NAMALWA (cell line): ENCODE measurements at regions not wholly inside any gene's neighbourhood (a gene's known extent, or its start where the extent isn't known, plus 50 kb on each side); places are given as distances from the start of the nearest gene placed in this dataset.
"Not testable (repeated sequence)": the region's sequence is repeated elsewhere in the genome, so short reads cannot be mapped to it uniquely, and the experiment has no call there.

Experiments
- DNase-seq: peaks from one replicate; pipeline ENCODE4 v3.0.0-alpha.2; 2015; ENCODE audit warnings: low spot score

DNA sequence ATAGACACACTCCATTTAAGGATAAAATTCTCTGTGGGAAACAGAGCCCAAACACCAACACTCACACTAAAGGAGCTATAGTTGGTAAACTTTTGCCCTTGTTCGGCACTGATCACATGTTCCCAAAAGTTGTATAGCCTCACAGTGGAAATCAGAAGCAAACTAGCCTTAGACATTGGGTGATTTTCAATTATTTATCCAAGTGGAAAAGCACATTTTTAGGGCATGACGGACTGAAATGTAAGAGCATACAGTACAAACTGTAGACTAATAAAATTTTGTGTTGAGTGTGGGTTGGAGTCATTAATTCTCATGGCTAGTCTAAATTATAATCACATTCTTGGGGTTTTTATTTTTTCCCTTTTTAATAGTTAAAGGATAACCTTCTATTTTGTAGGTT is 202.4 kb downstream of the MOXD1 start:
- no peak for DNase-seq

DNA sequence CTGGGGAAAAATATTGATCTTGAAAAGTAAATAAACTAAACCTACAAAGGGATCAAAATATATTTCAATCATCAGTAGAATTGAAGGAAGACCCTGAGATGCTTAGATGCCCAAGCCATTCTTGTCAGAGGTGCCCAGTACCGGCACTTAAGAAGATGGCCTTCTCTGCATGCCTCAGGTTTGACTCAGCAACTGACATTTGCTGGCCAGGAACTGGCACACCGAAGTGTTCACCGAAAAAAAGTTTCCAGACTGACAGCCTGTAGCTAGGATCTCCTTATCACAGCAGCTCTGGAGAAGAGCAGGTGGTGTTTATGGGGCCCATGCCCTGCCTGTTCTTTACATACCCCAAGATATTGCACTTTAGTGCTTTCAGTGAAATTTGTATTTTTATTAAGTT is 203.2 kb downstream of the MOXD1 start:
- DNase-seq: no peak

DNA sequence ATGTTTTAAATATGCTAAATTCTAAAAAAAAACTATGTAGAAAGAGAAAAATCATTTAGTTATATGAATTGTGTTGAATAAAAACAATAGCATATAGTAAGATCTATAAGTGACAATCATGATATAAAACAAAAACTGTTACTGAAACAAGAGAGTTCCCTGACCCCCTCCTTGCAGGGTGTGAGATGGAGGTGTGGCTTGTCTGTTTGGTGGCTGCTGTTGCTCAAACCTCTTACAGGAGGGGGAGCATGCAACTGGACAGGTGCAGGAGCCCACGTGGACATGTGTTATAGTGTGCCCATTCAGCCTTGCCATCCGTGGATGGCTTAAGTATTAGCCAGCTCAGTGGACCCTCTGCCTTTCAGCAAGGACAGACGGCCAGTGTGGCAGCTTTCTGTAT is 206.7 kb downstream of the MOXD1 start:
- DNase-seq: no peak

DNA sequence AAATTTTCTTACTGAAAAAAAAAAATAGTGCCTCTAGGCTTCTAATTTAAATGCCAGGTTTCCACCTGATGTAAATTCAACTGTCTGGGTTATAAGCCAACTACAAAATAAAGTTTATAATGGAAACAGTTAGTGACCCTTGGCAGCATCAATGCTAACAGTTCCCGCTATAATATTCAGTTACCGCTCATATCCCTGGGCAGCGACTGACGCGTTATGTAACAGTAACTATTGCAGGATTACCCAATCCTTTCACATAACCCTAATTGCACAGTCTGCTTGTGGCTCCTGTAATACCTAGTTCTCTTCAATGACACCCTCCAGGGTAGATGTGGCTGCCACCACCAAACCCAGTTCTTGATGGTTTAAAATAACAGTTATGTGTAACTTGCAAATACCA is 208.6 kb downstream of the MOXD1 start:
- DNase-seq: no peak

DNA sequence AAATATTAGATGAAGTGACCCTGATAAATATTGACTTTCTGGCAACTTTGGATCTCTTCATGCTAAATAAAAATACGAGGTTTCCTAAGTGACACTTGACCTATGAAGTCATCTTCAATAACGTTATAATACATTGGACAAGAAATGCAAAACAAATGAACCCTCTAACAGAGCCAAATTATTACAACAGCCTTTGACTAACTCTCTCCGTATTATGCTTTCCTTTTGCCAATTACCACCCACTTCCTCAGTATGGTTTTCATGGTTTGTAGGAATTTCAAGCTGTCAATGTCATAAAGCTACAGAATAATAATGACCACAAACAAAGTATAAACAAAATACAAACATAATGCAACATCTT is 210.5 kb downstream of the MOXD1 start:
- DNase-seq: no peak

DNA sequence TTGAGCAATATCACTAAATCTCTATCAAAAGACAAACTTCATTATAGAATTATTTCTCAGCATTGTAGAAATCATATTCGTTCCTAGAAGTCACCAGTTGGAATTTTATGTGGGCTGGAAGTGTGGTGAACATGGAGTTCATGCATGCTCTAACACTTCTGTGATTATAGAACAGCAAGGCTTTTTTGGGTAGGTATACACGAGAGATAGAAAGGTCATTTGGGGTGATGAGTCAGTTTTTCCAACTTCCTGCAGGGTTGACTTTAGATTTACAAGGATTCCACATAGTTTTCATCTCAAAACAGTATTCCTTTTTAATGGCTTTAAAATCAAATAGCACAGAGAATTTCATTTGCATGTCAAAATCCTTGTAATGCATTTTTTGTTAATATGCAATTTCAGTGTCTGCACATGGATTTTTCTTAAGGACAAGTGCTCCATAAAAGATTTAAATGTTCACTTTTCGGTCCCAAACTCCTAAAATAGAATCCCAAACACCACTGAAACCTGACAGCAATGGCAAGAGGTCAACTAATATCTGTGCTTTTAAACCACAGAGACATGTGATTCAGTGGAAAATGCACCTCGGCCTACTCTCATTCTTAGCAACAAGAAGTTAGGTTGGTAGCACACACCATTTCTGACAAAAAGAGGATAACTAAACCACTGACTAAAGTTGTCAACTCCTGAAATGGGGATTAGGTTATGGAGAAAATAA is 211.0 kb downstream of the MOXD1 start:
- no peak for DNase-seq

DNA sequence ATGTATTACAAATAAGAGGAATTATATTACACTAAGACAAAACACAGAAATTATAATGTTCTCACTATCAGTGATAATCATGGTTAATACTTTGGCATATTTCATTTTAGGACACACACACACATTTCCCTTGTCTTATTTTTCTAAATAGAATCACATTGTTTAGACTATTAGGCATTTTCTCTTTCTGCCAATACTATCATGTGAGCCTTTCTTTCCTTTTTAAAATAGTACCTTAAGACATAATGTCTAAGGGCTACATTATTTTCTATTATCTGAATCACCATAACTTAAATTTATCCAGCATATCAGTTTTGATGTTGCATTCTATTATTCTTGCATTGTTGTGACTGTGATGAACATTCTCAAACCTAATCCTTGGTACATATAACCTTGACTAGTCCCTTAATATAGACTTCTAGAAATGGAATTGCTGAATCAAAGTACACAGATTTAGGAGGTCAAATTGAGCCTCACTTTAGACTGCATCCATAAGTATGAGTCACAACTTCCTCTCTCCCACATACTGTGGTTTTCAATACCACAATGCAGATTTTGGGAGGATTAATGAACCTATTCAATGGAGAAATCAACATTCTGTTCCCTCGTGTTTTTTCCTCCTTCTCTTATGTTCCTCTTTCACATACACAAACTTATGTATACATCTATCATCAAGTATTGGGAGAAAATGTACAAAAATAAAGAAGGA is 212.6 kb downstream of the MOXD1 start:
- no peak for DNase-seq

DNA sequence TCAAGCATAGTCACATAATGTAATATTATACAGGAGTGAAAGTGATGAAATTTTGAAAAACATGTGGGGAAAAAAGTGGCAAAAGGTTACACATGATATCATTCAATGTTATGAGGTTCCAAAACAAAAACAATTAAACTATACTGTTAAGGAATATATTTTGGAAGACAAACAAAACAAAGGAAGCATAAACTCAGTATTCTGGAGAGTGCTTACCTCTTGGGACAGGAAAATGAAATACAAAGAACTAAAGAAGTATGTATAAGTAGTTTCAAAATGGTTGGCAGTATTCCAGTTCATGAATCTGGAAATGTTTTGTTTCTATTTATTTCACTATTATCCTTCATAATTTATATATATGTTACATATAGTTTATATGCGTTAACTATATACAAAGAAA is 213.5 kb downstream of the MOXD1 start:
- no peak for DNase-seq

DNA sequence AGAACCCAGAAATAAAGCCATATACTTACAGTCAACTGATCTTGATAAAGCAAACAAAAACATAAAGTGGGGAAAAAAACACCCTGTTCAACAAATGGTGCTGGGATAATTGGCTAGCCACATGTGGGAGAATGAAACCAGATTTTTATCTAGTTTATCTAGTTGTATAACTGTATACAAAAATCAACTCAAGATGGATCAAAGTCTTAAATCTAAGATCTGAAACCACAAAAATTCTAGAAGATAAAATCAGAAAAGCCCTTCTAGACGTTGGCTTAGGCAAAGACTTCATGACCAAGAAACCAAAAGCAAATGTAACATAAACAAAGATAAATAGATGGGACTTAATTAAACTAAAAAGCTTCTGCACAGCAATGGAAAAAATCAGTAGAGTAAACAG is 216.3 kb downstream of the MOXD1 start:
- not testable (repeated sequence) for DNase-seq

DNA sequence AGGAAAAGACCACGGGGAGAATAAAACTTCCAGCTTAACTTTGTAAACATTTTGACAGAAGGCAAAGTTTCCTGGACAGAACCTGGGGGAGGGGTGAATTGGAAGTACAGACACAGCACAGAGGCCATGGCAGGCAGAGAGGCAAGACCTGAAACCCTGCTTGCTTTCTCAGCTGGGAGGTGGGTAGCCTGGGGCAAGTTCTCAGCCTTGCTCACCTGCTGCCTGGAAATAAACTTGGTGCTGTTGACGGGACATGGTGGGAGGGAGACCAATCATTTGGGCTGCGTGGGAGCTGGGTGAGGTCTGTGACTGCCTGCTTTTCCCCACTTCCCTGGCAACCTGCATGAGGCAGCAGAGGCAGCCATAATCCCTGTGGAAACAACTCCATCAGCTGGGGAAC is 221.3 kb downstream of the MOXD1 start:
- no peak for DNase-seq

DNA sequence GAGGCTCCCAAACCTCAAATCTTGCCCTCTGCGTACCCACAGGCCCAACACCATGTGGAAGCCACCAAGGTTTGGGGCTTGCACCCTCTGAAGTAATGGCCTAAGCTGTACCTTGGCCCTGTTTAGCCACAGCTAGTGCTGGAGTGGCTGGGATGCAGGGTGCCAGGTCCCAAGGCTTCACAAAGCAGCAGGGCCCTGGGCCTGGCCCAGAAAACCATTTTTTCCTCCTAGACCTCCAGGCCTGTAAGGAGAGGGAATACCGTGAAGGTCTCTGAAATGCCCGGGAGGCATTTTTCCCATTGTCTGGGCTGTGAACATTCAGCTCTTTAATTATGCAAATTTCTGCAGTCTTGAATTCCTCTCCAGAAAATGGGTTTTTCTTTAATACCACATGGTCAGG is 223.7 kb upstream of the CCN2 start:
- DNase-seq: no peak

DNA sequence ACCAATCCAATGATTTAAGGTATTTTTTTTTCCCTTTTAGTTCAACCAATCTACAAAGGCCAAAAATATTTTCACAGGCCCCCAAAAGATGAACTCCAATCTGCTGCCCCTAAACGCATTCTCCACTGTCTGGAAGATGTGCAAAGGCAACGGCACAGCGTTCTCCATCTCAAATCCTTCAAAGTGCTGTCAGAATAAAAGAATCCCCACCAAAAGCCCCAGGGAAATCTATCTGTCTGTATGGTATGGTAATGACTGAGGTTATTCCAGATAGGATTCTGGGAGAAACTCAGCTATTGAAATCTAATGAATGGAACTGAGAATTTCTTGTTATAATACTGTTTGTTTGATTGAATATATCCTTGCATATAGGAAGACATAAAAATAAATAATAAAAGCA is 217.8 kb upstream of the CCN2 start:
- no peak for DNase-seq

DNA sequence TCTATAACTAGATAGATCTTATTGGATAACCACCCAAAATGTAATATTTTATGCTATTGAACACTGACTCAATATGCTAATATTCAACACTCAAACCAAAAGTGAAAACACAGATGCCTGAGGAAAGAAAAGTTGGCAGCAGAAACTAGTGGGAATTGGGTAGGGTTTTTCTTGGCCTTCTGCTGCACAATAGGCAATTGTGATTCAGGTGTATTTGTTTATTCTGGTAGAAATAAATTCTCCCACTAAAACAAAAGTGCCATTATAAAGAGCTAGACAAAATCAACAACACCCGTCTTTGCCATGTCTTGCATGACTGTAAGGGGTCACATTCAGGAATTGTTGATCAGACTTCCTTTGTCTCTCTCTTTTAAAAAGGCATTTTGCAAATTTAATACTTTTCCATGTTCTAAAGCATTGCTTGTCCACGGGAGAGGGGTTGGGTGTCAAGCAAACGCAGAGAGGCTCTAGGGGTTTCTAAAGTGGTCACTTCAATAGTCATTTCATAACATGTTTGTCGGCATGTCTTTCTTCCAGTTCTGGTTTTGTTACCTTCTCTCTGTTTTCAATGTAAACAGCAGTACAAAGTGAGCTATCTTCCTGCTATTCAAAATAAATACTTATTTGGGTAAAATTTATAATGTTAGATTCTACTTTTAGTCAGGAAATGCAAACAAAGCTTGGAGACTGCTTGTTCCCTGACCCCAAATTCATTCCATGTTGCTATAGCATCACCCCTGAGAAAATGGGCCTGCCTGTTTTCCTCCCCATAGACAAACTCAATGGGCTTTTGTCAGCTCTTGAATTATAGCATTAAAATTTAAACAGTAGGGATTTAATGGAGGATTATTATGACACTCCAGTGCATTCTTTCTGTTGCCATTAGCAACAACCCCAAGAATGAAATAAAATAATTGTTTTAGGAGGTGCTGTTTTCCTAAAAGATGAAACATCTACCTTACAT is 217.0 kb upstream of the CCN2 start:
- DNase-seq: no peak

DNA sequence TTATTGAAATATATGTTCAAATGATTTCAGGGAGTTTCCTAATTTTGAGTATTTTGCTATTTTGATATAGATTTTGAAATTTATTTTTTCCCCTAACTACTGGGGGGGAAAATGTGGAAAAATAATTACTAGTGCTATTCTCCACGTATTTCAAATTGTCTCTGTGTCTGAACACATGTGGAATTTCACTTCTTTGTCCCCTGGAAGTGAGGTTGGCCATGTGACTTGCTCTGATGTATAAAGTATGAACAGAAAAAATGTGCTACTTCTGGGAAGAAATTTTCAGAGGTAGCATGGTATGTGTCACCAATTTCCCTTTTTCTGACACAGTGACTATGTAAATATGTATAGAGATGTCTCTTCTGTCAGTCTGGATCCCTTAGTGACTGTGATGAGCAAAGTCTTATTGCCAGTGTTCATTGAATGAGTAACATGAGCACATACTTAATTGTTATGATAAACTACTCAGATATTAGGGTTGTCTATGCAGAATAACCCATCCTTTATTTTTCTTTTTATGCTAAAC is 215.4 kb upstream of the CCN2 start:
- no peak for DNase-seq

DNA sequence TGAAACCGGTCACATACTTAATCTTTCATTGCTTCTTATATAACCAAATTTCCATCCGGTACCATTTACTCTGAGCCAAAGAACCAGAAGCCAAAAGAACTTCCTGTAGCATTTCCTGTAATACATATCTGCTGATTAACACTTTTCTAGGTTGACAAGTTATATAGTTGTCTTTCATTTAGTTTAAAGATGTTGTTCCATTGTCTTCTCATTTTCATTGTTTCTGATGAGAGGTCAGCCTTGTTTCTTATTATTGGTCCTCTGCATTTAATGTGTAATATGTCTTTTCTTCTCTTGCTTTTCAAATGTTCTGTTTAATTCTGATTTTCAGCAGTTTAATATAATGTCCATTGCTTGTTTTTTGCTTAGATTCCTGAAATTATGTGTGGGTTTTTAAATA is 214.5 kb upstream of the CCN2 start:
- no peak for DNase-seq

DNA sequence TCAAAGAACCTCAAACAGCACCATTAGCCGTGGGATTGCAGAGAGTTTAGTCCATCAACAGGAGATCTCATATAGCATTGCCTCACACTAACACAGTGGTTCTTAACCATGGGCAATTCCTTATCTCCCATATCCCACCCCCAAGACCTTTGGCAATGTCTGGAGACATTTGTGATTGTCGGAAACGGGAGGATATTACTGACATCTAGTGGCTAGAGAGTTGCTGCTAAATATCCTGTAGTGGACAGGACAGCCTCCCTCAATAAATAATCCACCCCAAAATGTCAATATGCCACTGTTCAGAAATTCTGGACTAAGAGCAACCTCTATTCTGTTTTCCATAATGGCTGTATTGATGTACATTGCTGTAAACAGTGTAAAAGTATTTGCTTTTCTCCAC is 210.1 kb upstream of the CCN2 start:
- DNase-seq: peak; percentile 33

DNA sequence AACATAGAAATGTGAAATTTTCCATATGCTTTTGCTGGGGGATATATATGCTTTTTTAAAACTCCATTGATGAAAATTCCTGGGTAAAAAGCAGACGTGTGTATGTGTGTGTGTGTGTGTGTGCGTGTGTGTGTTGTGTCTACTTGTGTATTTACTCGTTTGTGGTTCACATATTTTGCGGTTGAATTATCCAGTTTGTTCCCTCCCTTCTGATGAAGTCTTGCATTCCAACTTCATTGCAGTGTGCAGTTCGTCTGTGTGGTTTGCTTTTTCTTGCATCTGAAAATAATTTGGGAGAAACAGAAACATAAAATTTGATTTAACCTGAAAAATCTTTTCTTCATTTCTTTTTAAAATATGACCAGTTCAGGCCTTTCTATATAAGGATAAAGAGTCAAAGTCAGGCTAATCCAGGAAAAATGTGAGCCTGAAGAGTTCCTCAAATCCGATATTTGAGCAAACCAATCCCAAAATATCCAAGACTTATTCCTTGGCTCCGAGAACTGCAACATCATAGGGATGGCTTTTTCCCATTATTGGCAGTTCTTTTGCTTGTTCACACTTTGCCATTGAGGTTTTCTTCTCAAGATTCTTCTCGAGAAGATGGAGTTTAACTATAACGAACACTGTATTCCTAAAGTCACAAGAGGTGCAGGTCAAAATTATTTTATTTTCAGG is 202.2 kb upstream of the CCN2 start:
- DNase-seq: no peak

DNA sequence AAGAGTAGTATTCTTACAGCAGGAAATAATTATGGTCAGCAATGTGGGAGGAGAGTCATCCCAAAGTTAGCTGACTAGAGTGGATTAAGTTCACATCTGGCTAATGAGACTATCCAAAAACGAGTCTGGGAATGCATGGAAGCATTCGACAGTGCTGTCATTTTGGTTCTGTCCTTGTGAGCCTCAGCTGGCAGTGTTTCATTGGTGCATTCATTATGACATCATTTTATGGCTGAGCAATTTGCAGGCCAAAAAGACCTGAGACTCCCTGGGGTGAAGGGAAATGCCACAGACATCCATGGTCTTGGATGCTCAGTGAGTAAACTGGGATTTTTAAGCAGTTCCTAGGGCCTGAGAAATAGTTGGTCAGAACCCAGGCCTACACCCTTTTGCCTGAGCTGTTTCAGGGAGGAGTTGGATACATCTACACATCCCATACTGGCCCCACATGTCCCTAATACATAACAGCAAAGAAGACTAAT is 196.4 kb upstream of the CCN2 start:
- DNase-seq: no peak

DNA sequence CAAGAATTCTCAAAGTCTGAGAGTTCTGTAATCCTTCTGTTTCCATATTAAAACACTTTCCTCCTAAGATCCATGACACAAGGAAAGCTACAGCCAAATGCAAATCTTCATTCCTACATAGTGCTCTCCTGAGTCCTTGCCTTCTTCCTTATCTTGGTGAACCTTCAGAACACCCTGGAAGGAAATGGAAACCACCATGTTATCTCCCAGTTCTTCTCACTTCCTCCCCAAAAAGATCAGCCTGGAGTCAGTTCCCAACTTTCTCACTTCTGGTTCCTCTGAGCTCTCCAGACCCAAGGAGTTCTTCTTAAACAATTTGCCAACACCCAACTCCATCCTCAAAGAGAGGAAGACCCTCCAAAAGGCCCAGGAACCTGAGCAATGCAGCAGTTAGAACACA is 193.3 kb upstream of the CCN2 start:
- DNase-seq: no peak

DNA sequence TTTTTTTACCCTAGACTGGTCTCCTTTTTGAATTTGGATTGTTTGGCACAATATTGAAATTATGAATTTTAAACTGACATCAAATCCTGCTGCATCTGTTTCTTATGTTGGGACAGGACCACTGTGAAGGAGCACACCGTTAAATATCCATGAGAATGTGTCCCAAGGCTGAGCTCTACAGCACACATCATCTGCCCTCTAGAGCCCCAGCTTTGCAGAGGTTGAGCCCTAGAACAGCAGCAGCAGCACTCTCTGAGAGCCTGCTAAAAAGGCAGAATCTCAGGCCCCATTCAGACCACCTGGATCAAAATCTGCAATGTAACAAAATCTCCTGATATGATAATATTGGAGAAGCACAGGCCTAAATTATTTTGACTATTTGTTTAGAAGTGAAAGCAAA is 192.1 kb upstream of the CCN2 start:
- no peak for DNase-seq

DNA sequence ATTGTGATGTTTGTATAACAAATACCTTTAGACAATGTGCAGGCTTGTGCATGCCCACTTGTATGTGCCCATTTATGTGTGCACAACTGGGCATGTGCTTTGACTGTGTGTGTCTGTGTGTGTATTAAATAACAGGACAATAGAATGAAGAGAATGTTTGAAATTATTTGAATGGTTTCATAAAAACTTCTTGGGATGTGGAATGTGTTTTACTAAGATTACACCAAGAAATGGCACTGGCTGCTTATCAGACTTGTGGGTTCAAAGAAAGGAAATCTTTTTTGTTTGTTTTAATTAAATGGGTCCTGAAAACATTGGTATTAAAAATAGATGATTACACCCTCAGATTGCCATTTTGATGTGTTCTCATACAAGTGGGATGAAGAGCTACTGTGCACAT is 191.6 kb upstream of the CCN2 start:
- no peak for DNase-seq

DNA sequence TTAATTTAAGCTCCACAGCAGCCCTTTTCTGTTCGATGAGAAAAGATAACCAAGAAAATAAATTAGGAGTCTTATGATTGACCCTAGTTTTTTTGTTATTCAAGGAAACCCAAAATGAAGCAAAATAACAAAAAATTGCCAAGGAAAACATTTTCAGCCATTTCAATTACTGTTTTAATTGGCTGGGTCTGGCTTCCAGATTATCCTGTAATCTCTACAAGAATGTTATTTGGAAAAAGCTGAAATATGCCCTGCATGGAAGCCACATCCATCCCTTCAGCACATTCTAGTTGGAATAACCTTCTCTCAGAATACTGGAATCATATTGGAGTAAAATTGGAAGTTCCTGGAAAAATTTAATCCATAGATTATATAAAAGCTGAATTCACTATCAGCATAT is 191.1 kb upstream of the CCN2 start:
- no peak for DNase-seq
